Gastroesophageal sphincter (tissue), 4 donors: ENCODE measurements at regions not wholly inside any gene's neighbourhood (a gene's known extent, or its start where the extent isn't known, plus 50 kb on each side); places are given as distances from the start of the nearest gene placed in this dataset.

ENCODE experiments used
- ATAC-seq: fragments of 150-250 bp; one replicate; pipeline ENCODE4 v1.9.1; 2016; ENCODE audit warnings: mild to moderate bottlenecking, moderate library complexity
- H3K27ac ChIP-seq, 4 donors: fragments of 200-600 bp; sonication (generic) in 3 of 4; 1 replicate in 3 of 4; 2 replicates in 1 of 4; pipeline ENCODE4 v1.5.1; 2016 to 2019
- H3K27me3 ChIP-seq: fragments of 200-600 bp; sonication (generic); one replicate; pipeline ENCODE4 v1.5.1; 2019
- H3K36me3 ChIP-seq, 2 donors: fragments of 200-600 bp; sonication (generic); one replicate each; pipeline ENCODE4 v1.5.1; 2019; ENCODE audit warnings: control low read depth in 1 of 2
- H3K4me1 ChIP-seq, 3 donors: fragments of 200-600 bp; sonication (generic); 1 replicate in 2 of 3; 2 replicates in 1 of 3; pipeline ENCODE4 v1.5.1; 2016 to 2019; ENCODE audit warnings: control low read depth in 2 of 3
- H3K4me3 ChIP-seq, 2 donors: fragments of 200-600 bp; sonication (generic); one replicate each; pipeline ENCODE4 v1.5.1; 2019; ENCODE audit warnings: mild to moderate bottlenecking in 1 of 2, moderate library complexity in 1 of 2
- H3K9me3 ChIP-seq, 3 donors: fragments of 200-600 bp; sonication (generic); one replicate each; pipeline ENCODE4 v1.5.1; 2017 to 2019; ENCODE audit warnings: control low read depth in 2 of 3
- EP300 ChIP-seq: sonication (generic); formaldehyde crosslinking; IDR thresholded peaks from one replicate; pipeline ENCODE4 v1.6.1; 2017; ENCODE audit warnings: antibody characterized with exemption, mild to moderate bottlenecking
- POLR2A ChIP-seq, 2 donors: fragments of 450-650 bp; IDR thresholded peaks; one replicate each; pipeline ENCODE4 v1.6.1; 2017; ENCODE audit warnings: antibody characterized with exemption in 2 of 2, mild to moderate bottlenecking in 2 of 2, moderate library complexity in 1 of 2
- POLR2AphosphoS5 ChIP-seq: sonication (generic); formaldehyde crosslinking; IDR thresholded peaks from one replicate; pipeline ENCODE4 v1.6.1; 2017; ENCODE audit warnings: antibody characterized with exemption
- WGBS, 2 donors: methylation state at CpG; one replicate each; pipeline ENCODE4 v1.1.5; 2018; ENCODE audit warnings: low coverage in 1 of 2; 5-methylcytosine and 5-hydroxymethylcytosine counted together
- TF ChIP-seq, protein P1 (sequence below), 4 experiments: fragments of 200-600 bp in 2 of 4; fragments of 450-650 bp in 2 of 4; sonication (generic) in 1 of 4; IDR thresholded peaks; one replicate each; pipeline ENCODE4 v1.5.1; 2017 to 2019; ENCODE audit warnings: antibody characterized with exemption in 4 of 4, mild to moderate bottlenecking in 2 of 4, moderate library complexity in 2 of 4

GRCh38 chr5:74310386-74310785, 330.1 kb downstream of the ENC1 start:
- Histone ChIP-seq H3K4me1 (no peaks in the 10 kb centered on the region), H3K4me3 (no peak overlapping the region), H3K27ac (no peak overlapping the region), H3K9me3 (no peaks in the 10 kb centered on the region), H3K27me3 (no peaks in the 10 kb centered on the region), H3K36me3 (no peaks in the 10 kb centered on the region)
- no peak for ATAC-seq
- TF ChIP-seq POLR2AphosphoS5 (no peak), EP300 (no peak), POLR2A (IDR thresholded peaks at IDR 0.05) (no peak)
- TF ChIP-seq, protein P1, sequence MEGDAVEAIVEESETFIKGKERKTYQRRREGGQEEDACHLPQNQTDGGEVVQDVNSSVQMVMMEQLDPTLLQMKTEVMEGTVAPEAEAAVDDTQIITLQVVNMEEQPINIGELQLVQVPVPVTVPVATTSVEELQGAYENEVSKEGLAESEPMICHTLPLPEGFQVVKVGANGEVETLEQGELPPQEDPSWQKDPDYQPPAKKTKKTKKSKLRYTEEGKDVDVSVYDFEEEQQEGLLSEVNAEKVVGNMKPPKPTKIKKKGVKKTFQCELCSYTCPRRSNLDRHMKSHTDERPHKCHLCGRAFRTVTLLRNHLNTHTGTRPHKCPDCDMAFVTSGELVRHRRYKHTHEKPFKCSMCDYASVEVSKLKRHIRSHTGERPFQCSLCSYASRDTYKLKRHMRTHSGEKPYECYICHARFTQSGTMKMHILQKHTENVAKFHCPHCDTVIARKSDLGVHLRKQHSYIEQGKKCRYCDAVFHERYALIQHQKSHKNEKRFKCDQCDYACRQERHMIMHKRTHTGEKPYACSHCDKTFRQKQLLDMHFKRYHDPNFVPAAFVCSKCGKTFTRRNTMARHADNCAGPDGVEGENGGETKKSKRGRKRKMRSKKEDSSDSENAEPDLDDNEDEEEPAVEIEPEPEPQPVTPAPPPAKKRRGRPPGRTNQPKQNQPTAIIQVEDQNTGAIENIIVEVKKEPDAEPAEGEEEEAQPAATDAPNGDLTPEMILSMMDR (IDR thresholded peaks at IDR 0.05), result no peak
- 70 to 76% methylated on average over 1 of the region's 3 CpGs for WGBS, 2 donors

DNA sequence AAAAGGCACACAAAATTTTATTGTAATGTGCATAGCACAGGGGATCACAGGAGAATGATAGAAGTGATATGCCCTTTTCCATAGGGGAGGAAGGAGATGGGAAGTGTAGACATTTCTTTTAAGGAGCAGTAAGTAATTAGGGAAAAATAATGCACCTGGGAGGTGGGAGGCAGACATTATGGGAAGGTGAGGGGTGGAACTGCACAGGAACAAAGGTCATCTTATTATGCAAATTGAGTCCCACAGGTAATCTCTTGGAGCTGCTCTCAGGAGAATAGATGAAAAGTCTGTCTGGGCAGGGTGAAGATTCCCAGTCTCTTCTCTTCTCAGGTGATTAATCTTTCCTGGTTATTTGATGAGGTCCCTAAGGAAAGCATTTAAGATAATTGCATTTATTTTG, 331.5 kb downstream of the ENC1 start:
- Histone ChIP-seq H3K9me3 (no peaks in the 10 kb centered on the region), H3K4me1 (no peaks in the 10 kb centered on the region), H3K4me3 (no peak overlapping the region), H3K27me3 (no peaks in the 10 kb centered on the region), H3K36me3 (no peaks in the 10 kb centered on the region), H3K27ac (no peak overlapping the region)
- ATAC-seq, result no peak
- no peak for TF ChIP-seq EP300
- no peak for TF ChIP-seq POLR2A (IDR thresholded peaks at IDR 0.05)
- TF ChIP-seq POLR2AphosphoS5, result no peak
- TF ChIP-seq, protein P1 (IDR thresholded peaks at IDR 0.05), result no peak

- Histone ChIP-seq H3K36me3 (no peaks in the 10 kb centered on the region), H3K27me3 (no peaks in the 10 kb centered on the region), H3K27ac (no peak overlapping the region), H3K4me1 (no peaks in the 10 kb centered on the region), H3K4me3 (no peak overlapping the region), H3K9me3 (no peaks in the 10 kb centered on the region)
- TF ChIP-seq, protein P1 (IDR thresholded peaks at IDR 0.05), result no peak
- TF ChIP-seq POLR2A (IDR thresholded peaks at IDR 0.05), result no peak
- no peak for TF ChIP-seq POLR2AphosphoS5
- TF ChIP-seq EP300, result no peak
- ATAC-seq, result no peak
- 40 to 58% methylated on average over 2 of the region's 2 CpGs for WGBS, 2 donors
Observed at GRCh38 chr5:74306845-74307244, 333.7 kb downstream of the ENC1 start.

GRCh38 chr5:74304536-74304935, 336.0 kb downstream of the ENC1 start:
- no peaks in the 10 kb centered on the region for H3K4me1 ChIP-seq
- TF ChIP-seq, protein P1 (IDR thresholded peaks at IDR 0.05), result no peak
- no peak for TF ChIP-seq POLR2A (IDR thresholded peaks at IDR 0.05)
- TF ChIP-seq EP300, result no peak
- no peak for TF ChIP-seq POLR2AphosphoS5
- no peaks in the 10 kb centered on the region for H3K27me3 ChIP-seq
- H3K4me3 ChIP-seq, result no peak overlapping the region
- H3K9me3 ChIP-seq, result no peaks in the 10 kb centered on the region
- no peak for ATAC-seq
- no peaks in the 10 kb centered on the region for H3K36me3 ChIP-seq
- WGBS, 2 donors, result 83% methylated on average over 1 of the region's 1 CpG; no CpG with 5 or more reads in 1 of the 2 donors
- H3K27ac ChIP-seq, result no peak overlapping the region

- no peaks in the 10 kb centered on the region for H3K36me3 ChIP-seq
- TF ChIP-seq POLR2A (IDR thresholded peaks at IDR 0.05) (no peak), EP300 (no peak), POLR2AphosphoS5 (no peak)
- TF ChIP-seq, protein P1 (IDR thresholded peaks at IDR 0.05), result no peak
- H3K9me3 ChIP-seq, result no peaks in the 10 kb centered on the region
- 91 to 100% methylated on average over 1 to 3 of the region's 3 CpGs for WGBS, 2 donors
- H3K27me3 ChIP-seq, result no peaks in the 10 kb centered on the region
- H3K4me3 ChIP-seq, result no peak overlapping the region
- no peak overlapping the region for H3K27ac ChIP-seq
- no peaks in the 10 kb centered on the region for H3K4me1 ChIP-seq
- ATAC-seq, result no peak
Observed at GRCh38 chr5:74303578-74303977, 336.9 kb downstream of the ENC1 start.
